HG02623 (cell line): ENCODE measurements at regions not wholly inside any gene's neighbourhood (a gene's known extent, or its start where the extent isn't known, plus 50 kb on each side); places are given as distances from the start of the nearest gene placed in this dataset.
"Not testable (repeated sequence)": the region's sequence is repeated elsewhere in the genome, so short reads cannot be mapped to it uniquely, and the experiment has no call there.

Experiments used
- ATAC-seq: cut with Tn5 transposase; IDR thresholded peaks from one replicate; pipeline ENCODE4 v1.9.1; 2021; ENCODE audit warnings: moderate library complexity; ENCODE audit not compliant: unreplicated experiment

GRCh38 chr3:66922058-66922457 is 76.0 kb upstream of the KBTBD8 start:
- ATAC-seq = no peak

- ATAC-seq = no peak
These were observed 74.1 kb upstream of the KBTBD8 start for GRCh38 chr3:66923969-66924368.

- ATAC-seq = no peak
These were observed 69.9 kb upstream of the KBTBD8 start for GRCh38 chr3:66928252-66928651.

- no peak for ATAC-seq
These were observed 66.8 kb upstream of the KBTBD8 start for GRCh38 chr3:66931291-66931690.

GRCh38 chr3:66931699-66932098 is 66.4 kb upstream of the KBTBD8 start:
- ATAC-seq = no peak

GRCh38 chr3:66933233-66933632 is 64.9 kb upstream of the KBTBD8 start:
- ATAC-seq = no peak

GRCh38 chr3:66934041-66934440 is 64.1 kb upstream of the KBTBD8 start:
- no peak for ATAC-seq

GRCh38 chr3:66934725-66935124 is 63.4 kb upstream of the KBTBD8 start:
- ATAC-seq = no peak

GRCh38 chr3:66937041-66937440 is 61.1 kb upstream of the KBTBD8 start:
- ATAC-seq = not testable (repeated sequence)

GRCh38 chr3:66938338-66938963 is 59.7 kb upstream of the KBTBD8 start:
- ATAC-seq = peak; percentile 75

GRCh38 chr3:66948041-66948440 is 50.1 kb upstream of the KBTBD8 start:
- no peak for ATAC-seq
